ENCODE measurements at regions not wholly inside any gene's neighbourhood (a gene's known extent, or its start where the extent isn't known, plus 50 kb on each side); places are given as distances from the start of the nearest gene placed in this dataset.
"Not testable (repeated sequence)": the region's sequence is repeated elsewhere in the genome, so short reads cannot be mapped to it uniquely, and the experiment has no call there.

- H3K4me3 ChIP-seq (ENCODE audit: low read length): no peak overlapping the region
- H3K27me3 ChIP-seq (ENCODE audit: insufficient read depth, low read length): no peaks in the 10 kb centered on the region
- no peaks in the 10 kb centered on the region for H3K9me3 ChIP-seq (ENCODE audit: low read depth, low read length)
- H3K4me1 ChIP-seq (ENCODE audit: insufficient read depth, low read length): no peaks in the 10 kb centered on the region
Measured at GRCh38 chr18:28743115-28743514, 566.2 kb upstream of the CDH2 start.

GRCh38 chr18:28740575-28740974, 563.6 kb upstream of the CDH2 start:
- Histone ChIP-seq H3K9me3 (ENCODE audit: low read depth, low read length) (no peaks in the 10 kb centered on the region), H3K4me1 (ENCODE audit: insufficient read depth, low read length) (no peaks in the 10 kb centered on the region)

DNA sequence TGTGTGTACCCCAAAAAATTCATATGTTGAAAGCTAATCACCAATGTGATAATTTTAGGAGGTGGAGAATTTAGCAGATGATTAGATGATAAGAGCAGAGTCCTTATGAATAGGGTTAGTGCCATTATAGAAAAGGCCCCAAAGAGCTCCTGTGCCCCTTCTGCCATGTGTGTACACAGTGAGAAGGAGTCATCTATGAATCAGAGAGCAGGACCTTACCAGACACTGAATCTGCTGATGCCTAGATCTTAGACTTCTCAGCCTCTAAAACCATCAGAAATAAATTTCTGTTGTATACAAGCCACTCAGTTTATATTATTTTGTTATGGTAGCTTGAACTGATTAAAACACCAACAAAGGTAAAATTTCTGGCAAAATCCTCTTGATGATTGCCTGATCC, 560.0 kb upstream of the CDH2 start:
- Histone ChIP-seq H3K4me3 (ENCODE audit: low read length) (no peak overlapping the region), H3K4me1 (ENCODE audit: insufficient read depth, low read length) (no peaks in the 10 kb centered on the region), H3K27me3 (ENCODE audit: insufficient read depth, low read length) (no peaks in the 10 kb centered on the region), H3K9me3 (ENCODE audit: low read depth, low read length) (no peaks in the 10 kb centered on the region)

More at GRCh38 chr18:28740575-28740974, 563.6 kb upstream of the CDH2 start:
- no peaks in the 10 kb centered on the region for H3K27me3 ChIP-seq (ENCODE audit: insufficient read depth, low read length)
- H3K4me3 ChIP-seq (ENCODE audit: low read length): no peak overlapping the region

DNA sequence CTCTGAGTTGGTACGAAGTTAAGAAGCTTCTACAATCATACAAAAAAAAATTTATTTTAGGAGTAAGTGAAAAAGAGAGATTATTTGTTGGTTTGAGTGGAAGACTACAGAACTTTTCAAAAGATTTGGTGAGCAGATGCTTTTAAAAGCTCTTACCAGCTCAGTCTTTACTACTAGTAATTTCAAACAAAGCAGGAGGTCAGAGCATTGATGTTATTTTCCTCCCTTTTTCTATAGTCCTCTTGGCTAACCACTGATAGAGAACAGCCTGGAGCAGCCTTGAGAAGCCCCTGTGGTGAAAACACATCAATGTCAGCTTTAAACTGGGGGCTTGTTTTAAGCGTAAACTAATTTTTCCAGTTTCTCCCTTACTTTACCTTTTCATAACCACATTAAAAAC, 559.3 kb upstream of the CDH2 start:
- Histone ChIP-seq H3K9me3 (ENCODE audit: low read depth, low read length) (no peaks in the 10 kb centered on the region), H3K4me3 (ENCODE audit: low read length) (no peak overlapping the region), H3K27me3 (ENCODE audit: insufficient read depth, low read length) (no peaks in the 10 kb centered on the region), H3K4me1 (ENCODE audit: insufficient read depth, low read length) (no peaks in the 10 kb centered on the region)

DNA sequence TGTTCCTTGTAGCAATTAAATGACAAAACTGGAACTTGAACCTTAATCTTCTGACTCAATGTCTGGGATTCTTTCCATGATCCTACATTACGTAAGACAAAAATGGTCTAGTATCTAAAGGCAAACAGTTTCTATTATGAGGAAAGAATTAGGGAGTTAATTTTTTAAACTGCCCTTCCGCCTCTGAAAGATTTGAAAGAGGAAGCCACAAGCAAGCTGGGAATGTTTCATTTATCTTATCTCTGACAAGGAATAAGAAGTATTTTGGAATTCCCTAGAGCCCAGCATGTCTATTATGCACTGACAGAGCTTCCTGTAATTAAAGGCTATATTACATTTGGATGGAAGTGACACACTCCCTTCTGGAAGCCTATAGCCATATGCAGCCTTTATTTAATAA, 558.8 kb upstream of the CDH2 start:
- no peak overlapping the region for H3K4me3 ChIP-seq (ENCODE audit: low read length)
- no peaks in the 10 kb centered on the region for H3K9me3 ChIP-seq (ENCODE audit: low read depth, low read length)
- H3K4me1 ChIP-seq (ENCODE audit: insufficient read depth, low read length): no peaks in the 10 kb centered on the region
- H3K27me3 ChIP-seq (ENCODE audit: insufficient read depth, low read length): no peaks in the 10 kb centered on the region

DNA sequence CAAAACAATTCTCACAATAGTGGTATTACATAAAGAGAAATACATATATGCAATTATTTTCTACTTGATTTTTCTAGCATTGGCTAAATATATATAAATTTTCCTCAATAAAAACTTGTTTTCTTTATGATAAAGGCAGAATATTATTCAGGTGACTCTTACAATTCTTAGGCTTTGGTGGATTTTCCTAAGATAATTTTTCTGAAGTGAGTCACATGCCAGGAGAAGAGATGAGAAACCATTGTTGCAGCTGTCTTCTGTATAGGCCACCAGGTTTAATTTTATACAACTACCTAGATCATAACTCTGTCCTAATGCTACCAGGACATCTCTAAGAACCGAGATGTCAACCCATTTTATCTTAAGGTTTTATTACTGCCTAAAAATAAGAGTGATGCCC, 552.4 kb upstream of the CDH2 start:
- Histone ChIP-seq H3K4me3 (ENCODE audit: low read length) (no peak overlapping the region), H3K27me3 (ENCODE audit: insufficient read depth, low read length) (no peaks in the 10 kb centered on the region)

GRCh38 chr18:28728891-28729290, 552.0 kb upstream of the CDH2 start:
- H3K4me3 ChIP-seq (ENCODE audit: low read length): no peak overlapping the region
- H3K4me1 ChIP-seq (ENCODE audit: insufficient read depth, low read length): no peaks in the 10 kb centered on the region
- no peaks in the 10 kb centered on the region for H3K27me3 ChIP-seq (ENCODE audit: insufficient read depth, low read length)
- H3K9me3 ChIP-seq (ENCODE audit: low read depth, low read length): no peaks in the 10 kb centered on the region

More for the DNA sequence above, 552.4 kb upstream of the CDH2 start:
- H3K4me1 ChIP-seq (ENCODE audit: insufficient read depth, low read length): no peaks in the 10 kb centered on the region
- no peaks in the 10 kb centered on the region for H3K9me3 ChIP-seq (ENCODE audit: low read depth, low read length)

- H3K4me3 ChIP-seq (ENCODE audit: low read length); H3K9me3 ChIP-seq (ENCODE audit: low read depth, low read length); H3K4me1 ChIP-seq (ENCODE audit: insufficient read depth, low read length); H3K27me3 ChIP-seq (ENCODE audit: insufficient read depth, low read length): not testable (repeated sequence)
Measured at GRCh38 chr18:28727189-28727588, 550.3 kb upstream of the CDH2 start.

DNA sequence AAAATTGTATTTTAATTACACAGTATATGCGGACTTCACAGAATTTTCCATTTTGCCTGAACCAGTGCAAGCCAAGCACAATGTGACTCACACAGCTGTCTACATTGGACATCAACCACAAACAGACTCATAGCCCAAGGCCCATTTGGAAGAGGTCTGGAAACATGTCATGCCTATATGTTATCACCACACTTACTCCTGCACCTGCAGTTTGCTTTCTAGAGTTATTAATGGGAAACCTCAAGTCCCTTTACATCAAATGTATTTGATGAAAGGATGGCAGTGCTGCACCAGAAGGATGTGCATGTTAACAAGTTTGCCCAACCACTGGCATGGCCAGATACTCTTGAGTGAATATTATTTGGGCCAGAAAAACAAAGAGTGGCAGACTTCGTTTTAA, 548.9 kb upstream of the CDH2 start:
- Histone ChIP-seq H3K27me3 (ENCODE audit: insufficient read depth, low read length) (no peaks in the 10 kb centered on the region), H3K4me1 (ENCODE audit: insufficient read depth, low read length) (no peaks in the 10 kb centered on the region), H3K4me3 (ENCODE audit: low read length) (no peak overlapping the region), H3K9me3 (ENCODE audit: low read depth, low read length) (no peaks in the 10 kb centered on the region)

- no peaks in the 10 kb centered on the region for H3K4me1 ChIP-seq (ENCODE audit: insufficient read depth, low read length)
- no peak overlapping the region for H3K4me3 ChIP-seq (ENCODE audit: low read length)
- H3K9me3 ChIP-seq (ENCODE audit: low read depth, low read length): no peaks in the 10 kb centered on the region
- no peaks in the 10 kb centered on the region for H3K27me3 ChIP-seq (ENCODE audit: insufficient read depth, low read length)
Measured at GRCh38 chr18:28723506-28723905, 546.6 kb upstream of the CDH2 start.

DNA sequence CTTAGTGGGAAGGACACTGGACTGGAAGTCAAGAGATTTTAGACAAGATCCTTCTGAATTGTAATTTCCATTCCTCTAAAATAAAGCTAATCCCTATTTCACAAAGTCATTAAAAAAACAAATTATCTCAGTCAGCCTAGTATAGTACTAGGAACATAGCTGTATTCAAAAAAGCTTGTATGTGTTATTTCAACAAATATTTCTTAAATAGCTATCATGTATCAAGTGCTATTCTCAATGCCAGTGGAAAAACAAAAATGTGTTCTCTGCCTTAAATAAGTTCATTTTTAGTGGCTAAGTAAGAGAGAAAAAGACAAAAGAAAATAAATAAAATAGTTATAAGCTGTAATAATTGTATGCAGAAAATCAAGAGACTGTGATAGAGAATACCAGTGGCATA, 541.8 kb upstream of the CDH2 start:
- Histone ChIP-seq H3K4me3 (ENCODE audit: low read length) (no peak overlapping the region), H3K9me3 (ENCODE audit: low read depth, low read length) (no peaks in the 10 kb centered on the region), H3K27me3 (ENCODE audit: insufficient read depth, low read length) (no peaks in the 10 kb centered on the region), H3K4me1 (ENCODE audit: insufficient read depth, low read length) (no peaks in the 10 kb centered on the region)

- Histone ChIP-seq H3K27me3 (ENCODE audit: insufficient read depth, low read length) (no peaks in the 10 kb centered on the region), H3K4me3 (ENCODE audit: low read length) (no peak overlapping the region), H3K4me1 (ENCODE audit: insufficient read depth, low read length) (no peaks in the 10 kb centered on the region), H3K9me3 (ENCODE audit: low read depth, low read length) (no peaks in the 10 kb centered on the region)
Measured at GRCh38 chr18:28716338-28716737, 539.4 kb upstream of the CDH2 start.

DNA sequence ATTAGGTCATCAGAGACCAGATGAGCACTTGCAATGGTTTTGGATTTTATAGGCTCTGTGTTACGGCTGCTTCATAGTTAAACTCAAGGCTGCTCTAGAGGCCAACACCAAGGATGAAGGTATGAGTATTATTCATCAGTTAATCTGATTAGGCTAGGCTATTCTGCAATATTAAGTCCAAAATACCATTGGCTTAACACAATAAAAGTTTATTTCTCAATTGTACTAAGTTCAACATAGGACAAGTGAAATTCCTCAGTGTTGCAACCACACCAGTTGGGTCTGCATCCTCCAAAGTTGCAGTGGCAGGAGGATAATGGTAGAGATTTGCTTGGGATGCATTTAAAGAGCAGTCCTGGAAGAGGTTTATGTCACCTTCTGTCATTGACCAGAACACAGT, 538.3 kb upstream of the CDH2 start:
- Histone ChIP-seq H3K27me3 (ENCODE audit: insufficient read depth, low read length) (no peaks in the 10 kb centered on the region), H3K9me3 (ENCODE audit: low read depth, low read length) (no peaks in the 10 kb centered on the region), H3K4me1 (ENCODE audit: insufficient read depth, low read length) (no peaks in the 10 kb centered on the region), H3K4me3 (ENCODE audit: low read length) (no peak overlapping the region)

DNA sequence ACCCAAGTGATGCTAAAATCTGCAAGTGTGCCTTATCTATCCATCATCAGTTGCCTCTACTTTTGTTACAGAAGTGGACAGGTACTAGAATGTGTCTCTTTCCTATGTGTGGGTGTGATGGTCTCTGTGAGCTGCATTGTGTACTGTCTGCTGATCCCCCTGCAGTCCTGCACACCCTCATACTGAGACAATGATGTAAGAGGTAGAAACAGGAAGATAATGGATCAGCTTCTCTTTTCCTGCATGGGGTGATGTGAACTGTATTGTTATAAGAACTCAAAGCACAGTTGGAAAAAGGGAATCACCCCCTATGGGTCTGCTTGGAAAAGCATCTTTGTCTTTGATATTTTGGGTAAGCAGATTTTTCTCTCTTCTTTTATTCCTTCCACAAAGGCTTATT, 537.6 kb upstream of the CDH2 start:
- H3K27me3 ChIP-seq (ENCODE audit: insufficient read depth, low read length): no peaks in the 10 kb centered on the region
- H3K9me3 ChIP-seq (ENCODE audit: low read depth, low read length): no peaks in the 10 kb centered on the region
- no peak overlapping the region for H3K4me3 ChIP-seq (ENCODE audit: low read length)
- H3K4me1 ChIP-seq (ENCODE audit: insufficient read depth, low read length): no peaks in the 10 kb centered on the region

DNA sequence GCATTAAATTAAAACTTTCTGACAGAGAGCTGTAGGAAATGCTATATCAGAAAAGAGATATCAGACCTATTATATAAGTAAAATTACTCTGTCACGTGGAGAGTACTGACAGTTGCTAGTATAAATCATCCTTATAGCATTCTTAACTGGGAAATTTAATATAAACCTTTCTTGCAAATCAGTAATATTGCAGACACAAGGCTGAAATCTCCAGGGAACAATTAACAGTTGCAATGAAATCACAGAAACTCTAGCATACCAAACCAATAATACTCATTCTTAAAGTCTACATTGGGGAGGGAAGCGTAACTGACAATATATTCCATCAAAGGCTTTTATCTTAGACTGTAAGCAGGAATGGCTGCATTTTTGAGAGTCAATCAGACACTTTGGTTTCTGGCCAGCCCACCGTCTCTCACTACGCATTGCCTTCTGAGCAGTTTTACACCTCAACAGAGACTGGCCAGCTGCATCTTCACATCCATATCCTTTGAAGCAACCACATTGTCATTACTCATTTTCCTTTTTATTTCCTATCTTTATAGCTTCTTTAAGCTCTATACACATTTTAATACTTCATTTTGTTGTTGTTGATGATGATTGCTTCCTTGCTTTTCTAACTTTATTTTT, 536.0 kb upstream of the CDH2 start:
- Histone ChIP-seq H3K27me3 (ENCODE audit: insufficient read depth, low read length) (no peaks in the 10 kb centered on the region), H3K9me3 (ENCODE audit: low read depth, low read length) (no peaks in the 10 kb centered on the region), H3K4me1 (ENCODE audit: insufficient read depth, low read length) (no peaks in the 10 kb centered on the region), H3K4me3 (ENCODE audit: low read length) (no peak overlapping the region)

- Histone ChIP-seq H3K27me3 (ENCODE audit: insufficient read depth, low read length) (no peaks in the 10 kb centered on the region), H3K9me3 (ENCODE audit: low read depth, low read length) (no peaks in the 10 kb centered on the region), H3K4me3 (ENCODE audit: low read length) (no peak overlapping the region), H3K4me1 (ENCODE audit: insufficient read depth, low read length) (no peaks in the 10 kb centered on the region)
Measured at GRCh38 chr18:28712172-28712571, 535.2 kb upstream of the CDH2 start.

All from mononuclear cell (primary cell).